Breast epithelium (tissue), 3 donors: ENCODE measurements at regions not wholly inside any gene's neighbourhood (a gene's known extent, or its start where the extent isn't known, plus 50 kb on each side); places are given as distances from the start of the nearest gene placed in this dataset.

Experiments
- POLR2A ChIP-seq: fragments of 450-650 bp; IDR thresholded peaks from one replicate; pipeline ENCODE4 v1.6.1; 2016; ENCODE audit warnings: antibody characterized with exemption, mild to moderate bottlenecking, moderate library complexity
- POLR2AphosphoS5 ChIP-seq, 3 donors: sonication (generic); formaldehyde crosslinking; IDR thresholded peaks; one replicate each; pipeline ENCODE4 v1.6.1; 2017; ENCODE audit warnings: antibody characterized with exemption in 3 of 3
- TF ChIP-seq, protein P1 (sequence below), 3 donors: fragments of 450-650 bp; IDR thresholded peaks; one replicate each; pipeline ENCODE4 v1.5.1; 2016 to 2017; ENCODE audit warnings: antibody characterized with exemption in 3 of 3, mild to moderate bottlenecking in 3 of 3, moderate library complexity in 3 of 3

- TF ChIP-seq POLR2A (no peak), POLR2AphosphoS5 (IDR thresholded peaks at IDR 0.05) (no peak)
- TF ChIP-seq, protein P1, sequence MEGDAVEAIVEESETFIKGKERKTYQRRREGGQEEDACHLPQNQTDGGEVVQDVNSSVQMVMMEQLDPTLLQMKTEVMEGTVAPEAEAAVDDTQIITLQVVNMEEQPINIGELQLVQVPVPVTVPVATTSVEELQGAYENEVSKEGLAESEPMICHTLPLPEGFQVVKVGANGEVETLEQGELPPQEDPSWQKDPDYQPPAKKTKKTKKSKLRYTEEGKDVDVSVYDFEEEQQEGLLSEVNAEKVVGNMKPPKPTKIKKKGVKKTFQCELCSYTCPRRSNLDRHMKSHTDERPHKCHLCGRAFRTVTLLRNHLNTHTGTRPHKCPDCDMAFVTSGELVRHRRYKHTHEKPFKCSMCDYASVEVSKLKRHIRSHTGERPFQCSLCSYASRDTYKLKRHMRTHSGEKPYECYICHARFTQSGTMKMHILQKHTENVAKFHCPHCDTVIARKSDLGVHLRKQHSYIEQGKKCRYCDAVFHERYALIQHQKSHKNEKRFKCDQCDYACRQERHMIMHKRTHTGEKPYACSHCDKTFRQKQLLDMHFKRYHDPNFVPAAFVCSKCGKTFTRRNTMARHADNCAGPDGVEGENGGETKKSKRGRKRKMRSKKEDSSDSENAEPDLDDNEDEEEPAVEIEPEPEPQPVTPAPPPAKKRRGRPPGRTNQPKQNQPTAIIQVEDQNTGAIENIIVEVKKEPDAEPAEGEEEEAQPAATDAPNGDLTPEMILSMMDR (IDR thresholded peaks at IDR 0.05) = no peak
These were observed 510.6 kb upstream of the RAG2 start for GRCh38 chr11:37108436-37109285.
